ENCODE measurements at regions not wholly inside any gene's neighbourhood (a gene's known extent, or its start where the extent isn't known, plus 50 kb on each side); places are given as distances from the start of the nearest gene placed in this dataset.

DNA sequence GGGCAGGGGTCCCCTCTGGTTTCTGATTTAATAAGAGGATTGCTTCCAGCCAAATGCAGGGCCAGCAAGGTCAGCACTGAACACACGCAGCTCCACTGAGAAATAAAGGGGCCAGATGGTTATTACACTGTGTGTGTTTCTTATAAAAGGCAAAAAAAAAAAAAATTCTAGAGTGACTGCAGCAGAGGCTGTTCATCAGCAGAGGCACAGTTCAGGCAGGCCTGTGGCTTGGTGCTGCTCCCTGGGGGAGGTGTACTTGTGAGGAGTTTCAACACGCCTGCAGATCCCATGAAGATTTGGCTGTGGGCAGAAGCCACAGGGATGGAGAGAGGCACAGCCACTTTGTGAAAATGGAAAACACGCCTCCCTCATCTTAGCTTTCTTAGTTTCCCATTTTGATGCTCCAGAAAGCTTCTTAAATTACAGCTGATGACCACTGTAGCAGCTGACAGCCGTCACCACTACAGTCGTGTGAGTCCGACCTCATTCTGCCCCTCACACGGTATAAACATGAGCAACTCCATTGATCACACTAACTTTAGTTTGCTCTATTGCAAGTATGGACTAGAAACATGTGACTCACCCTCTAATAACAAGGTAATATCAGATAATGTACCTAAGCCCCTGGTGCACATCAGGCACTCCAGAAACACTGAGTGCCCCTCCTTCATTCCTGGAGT is 726.5 kb upstream of the RAB6C start:
- DNase-seq (ENCODE audit: low read depth) = no peak

DNA sequence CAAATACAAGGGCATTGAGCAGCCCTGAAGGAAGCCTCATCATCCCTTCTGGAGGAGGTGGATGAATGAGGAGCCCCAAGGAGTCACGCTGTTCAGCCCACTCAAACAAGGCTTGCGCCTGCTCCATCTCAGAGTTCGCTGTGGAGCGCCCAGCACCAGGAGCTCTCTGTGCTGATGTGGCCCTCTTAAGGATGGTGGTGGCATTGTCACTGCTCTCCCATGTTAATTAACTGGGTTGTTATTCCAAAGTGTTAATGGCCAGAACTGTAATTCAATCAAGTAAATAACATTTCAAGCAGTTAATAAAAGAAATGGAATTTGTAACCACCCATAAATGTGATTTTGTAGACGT is 726.0 kb upstream of the RAB6C start:
- DNase-seq (ENCODE audit: low read depth) = no peak

DNA sequence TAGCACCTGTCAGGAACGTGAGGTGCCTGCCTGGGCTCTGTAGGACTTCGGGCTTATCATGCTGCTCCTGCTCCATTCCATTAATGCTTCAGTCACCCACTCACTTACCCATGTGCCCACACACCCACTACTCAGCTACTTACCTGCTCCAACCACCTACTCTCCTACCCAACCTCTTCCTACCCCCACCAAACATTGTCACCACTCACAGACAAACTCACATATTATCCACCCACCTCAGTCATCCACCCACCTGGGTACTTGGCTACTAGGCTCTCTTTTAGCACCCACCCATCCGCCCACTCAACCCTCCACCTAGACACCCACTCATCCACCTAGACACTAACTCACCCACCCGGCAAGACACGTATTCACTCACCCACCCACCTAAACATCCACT is 724.7 kb upstream of the RAB6C start:
- no peak for DNase-seq (ENCODE audit: low read depth)

DNA sequence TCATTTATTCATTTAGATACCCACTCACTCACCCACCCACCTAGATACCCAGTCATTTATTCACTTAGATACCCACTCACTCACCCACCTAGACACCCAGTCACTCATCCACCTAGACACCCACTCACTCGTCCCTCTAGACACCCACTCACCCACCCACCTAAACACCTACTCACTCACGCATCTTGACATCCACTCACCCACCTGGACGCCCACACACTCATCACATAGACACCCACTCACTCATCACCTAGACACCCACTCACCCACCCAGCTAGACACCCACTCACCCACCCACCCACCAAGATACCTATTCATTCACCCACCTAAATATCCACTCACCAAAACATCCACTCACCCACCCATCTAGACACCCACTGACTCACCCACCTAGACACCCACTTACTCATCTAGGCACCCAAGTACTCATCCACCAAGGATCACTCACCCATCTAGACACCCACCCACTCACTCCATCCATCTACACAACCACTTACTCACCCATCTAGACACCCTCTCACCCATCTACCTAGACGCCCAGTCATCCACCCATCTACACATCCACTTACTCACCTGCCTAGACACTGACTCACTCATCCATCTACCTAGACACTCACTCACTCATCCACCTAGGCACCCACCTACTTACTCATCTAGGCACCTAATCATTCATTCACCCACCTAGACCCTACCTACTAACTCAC is 723.7 kb upstream of the RAB6C start:
- DNase-seq (ENCODE audit: low read depth) = no peak

DNA sequence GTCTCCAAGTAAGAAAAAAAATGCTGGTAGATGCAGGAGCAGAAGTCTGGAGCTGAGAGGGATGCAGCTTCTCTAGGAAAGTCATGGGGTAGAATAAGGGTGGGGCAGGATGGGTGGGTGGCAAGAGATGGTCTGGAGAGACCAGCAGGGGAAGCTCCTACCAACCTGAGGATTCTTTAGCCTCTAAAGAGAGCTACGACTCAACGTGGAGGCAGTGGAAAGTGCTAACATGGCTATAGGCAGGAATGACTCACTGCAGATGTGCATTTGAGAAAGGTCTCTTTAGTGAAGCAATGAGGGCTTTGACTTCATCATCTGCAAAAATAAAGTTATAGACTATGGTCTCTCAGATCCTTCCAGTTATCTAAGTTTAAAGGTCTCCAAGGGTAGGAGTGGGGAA is 722.8 kb upstream of the RAB6C start:
- no peak for DNase-seq (ENCODE audit: low read depth)

DNA sequence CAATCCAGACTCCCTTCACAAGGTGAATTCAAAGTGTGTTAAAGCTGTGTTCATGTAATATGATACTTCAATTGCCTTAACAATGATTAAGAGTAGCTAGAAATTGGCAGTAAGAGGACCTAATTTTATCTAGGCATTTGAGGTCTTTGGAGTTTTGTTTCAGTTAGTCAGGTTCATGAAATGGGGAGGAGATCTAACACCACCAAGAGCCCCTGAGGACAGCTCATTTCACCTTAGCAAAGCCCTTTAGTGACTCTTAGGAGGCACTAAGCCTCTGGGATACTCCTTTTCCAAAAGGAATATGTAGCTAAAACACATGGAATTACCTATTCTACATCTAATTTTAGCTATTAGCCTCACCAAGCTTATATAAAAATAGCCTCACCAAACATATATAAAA is 716.5 kb upstream of the RAB6C start:
- no peak for DNase-seq (ENCODE audit: low read depth)

DNA sequence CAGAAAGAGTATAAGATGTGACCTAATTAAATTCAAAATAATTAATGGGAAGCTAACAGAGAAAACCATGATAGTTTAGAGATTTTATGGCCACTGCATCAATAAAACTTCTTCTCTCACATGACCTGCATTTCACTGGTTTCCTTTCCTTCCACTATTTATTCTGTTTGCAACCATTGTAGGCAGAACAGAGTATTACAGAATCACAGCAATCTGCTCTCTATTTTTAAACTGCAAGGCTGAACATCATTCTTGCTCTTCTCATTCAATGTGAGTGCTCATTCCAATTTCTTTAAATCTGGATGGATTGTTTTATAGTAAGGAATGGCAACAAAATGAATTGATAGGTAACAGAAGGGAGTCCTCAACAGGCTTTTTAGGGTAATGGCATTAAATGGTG is 715.5 kb upstream of the RAB6C start:
- DNase-seq (ENCODE audit: low read depth) = no peak

DNA sequence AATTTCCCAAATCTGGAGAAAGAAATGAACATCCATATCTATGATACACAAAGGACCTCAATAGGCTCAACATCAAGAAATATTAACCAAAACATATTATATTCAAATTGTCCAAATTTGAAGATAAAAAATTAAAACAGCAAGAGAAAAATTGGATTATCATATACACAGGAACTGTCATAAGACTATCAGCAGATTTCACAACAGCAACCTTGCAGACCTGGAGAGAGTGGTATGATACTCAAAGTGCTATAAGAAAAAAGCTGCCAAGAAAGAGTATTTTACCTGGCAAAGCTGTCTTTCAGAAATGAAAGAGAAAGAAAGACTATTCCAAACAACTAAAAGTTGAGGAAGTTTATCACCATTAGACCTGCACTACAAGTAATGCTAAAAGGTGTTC is 711.9 kb upstream of the RAB6C start:
- no peak for DNase-seq (ENCODE audit: low read depth)

DNA sequence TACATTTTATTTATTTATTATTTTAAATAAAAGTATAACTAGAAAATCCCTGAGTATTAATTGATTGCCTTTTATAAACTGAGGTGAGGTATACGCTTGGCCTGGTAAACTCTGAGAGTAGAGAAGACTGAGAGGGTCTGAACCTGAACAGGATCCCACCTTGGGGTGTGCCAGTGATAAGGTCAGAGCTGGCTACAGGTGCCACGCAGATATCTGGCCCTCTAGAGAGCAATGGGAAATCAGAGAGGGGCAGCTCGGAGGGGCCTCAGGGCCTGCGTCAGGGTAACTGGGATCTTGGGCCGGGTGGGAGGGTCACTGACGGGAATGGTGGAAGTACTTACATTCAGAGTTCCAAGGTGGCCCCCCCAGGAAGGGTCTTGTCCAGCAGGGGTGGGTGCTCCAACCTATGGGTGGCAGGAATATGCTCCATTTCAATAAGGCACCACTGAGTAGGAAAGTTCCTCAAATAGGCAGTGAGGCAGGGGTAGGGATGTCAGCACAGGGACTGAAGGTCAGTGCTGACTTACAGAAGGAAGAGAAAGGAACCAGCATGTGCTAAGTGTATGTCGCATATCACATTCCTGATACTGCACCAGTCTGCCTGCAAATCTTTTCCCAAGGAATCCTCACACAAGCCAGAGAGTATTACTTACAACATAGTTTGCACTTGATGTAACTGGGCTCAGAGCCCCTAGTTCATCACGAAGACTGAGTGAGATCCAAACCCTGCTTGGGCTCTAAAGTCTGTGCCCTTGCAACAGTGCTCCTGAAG is 706.0 kb upstream of the RAB6C start:
- DNase-seq (ENCODE audit: low read depth) = no peak

DNA sequence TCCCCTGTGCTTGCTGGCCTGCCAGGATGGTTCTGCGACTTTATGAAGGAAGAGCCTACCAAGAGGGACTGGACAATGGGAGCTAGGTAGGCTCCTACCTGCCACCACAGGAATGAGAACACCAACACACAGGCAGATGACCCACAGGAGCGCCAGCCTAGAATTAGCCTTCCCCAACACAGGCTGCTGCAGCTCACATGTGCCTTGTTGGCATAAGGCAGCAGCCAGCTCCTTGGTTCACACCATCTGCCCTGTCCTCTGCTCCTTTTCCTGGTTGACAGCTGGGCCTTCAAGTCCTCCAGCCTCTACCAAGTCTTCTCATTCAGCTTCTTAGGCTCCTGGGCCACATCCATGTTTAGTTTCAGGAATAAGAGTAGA is 705.4 kb upstream of the RAB6C start:
- DNase-seq (ENCODE audit: low read depth) = no peak

DNA sequence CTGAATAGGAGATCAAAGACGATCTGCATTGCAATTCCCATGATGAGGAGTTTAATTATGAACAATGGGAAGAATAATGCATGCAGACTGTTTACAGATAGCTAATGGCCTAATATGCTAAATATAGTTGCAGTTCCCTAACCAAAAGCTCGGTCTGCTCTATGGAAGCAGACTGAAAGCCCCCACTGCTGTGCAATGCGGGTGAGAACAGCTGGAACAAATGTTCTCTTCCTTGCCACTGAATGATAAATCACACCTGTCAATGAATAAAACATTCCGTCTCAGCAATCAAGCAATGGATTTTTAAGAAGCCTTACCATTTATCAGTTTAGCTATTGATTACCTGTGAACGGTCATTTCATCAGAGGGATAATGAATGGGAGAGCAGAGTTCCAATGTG is 704.5 kb upstream of the RAB6C start:
- no peak for DNase-seq (ENCODE audit: low read depth)

DNA sequence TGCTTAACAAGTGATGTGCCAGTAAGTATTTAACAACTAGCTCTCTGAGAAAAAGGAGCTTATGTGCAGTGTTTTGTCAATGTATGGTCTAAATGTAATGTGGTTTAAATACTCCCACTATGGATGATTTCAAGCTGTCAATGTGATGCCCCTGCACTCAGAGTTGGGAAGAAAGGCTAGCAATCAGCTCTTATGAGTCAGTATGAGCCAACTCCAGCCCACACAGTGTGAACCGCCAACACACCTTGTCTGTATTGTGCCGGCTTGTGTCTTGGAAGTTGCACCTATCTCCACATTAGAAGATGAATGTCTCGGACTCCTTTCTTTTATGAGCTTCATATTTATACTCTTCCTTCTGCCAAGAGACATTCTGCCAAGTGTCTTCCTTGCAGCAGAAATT is 703.8 kb upstream of the RAB6C start:
- no peak for DNase-seq (ENCODE audit: low read depth)

DNA sequence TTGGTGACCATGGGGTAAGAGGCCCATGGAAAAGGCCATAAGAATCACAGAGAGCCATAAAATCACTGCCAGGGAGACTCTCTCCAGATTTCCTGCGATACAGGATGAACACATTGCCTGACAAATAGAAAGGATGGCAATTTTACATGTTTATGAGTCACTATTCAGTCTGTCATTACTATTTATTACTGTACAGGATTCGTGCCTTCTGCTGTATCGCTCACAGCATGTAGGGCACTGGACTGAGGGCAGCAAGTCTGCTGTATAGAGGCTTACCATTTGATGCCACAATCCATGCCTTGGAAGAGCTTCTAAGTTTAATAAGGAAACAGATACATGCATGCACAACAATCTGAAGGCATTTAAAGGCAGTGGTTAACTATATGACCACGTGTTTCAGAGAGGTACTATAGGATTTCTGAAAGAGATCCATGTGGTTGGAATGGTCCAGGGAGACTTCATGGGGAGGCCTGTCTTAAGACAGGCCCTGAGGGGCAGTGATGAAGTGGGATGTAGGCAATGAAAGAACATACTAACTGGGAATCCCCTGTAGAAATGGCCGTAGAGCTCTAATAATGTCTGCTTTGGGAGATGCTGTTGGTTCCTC is 702.4 kb upstream of the RAB6C start:
- DNase-seq (ENCODE audit: low read depth) = no peak

DNA sequence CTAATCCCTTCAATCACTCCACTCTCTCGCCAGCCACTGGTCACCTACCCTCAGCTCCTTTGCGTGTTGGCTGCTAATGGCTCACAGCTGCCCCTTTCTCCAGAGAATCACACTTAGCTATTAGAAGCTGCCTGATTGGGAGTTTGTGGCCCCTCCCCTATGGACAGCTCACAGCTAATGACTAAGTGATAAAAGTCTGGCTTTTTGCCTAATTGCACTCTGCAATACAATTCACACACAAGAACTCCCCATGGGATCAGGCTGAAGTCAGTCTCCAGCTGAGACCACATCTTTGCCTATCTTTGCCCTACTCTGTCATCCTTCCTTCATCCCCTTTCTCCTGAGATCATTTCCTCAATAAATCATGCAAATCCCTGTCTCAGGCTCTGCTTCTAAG is 701.9 kb upstream of the RAB6C start:
- DNase-seq (ENCODE audit: low read depth) = no peak

DNA sequence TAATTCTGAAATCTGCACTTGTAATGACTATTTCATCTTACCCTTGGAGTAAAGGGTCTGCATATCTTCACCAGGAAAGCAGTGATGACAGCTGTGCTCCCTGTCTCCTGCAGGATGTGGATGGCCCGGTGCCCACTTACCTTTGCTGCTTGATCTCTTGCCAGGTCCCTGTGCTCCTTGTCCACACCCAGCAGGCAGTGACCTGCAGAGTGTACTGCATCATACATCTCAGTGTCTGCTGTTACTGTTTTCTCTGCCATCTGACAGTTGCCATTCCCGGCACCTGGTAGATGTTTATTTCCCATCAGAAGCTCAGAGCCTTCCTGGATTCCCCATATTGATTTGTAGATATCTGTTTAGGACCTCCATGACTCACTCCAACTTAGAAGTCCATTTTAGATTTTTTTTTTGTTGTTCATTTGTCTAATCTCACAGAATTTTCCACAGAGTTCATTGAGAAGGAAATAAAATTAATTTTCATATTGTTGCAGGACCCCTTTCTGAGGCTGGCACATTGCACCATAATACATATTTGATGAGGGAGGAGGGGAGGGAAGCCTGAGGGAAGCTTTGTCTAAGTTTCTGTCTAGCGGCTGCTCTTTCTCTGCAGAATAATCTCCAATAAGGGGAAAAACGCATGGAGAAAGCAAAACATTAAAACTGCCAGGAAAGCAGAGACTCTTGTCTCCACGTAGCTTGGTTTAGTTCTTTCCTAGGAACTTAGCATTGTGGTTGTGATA is 697.5 kb upstream of the RAB6C start:
- DNase-seq (ENCODE audit: low read depth) = no peak

DNA sequence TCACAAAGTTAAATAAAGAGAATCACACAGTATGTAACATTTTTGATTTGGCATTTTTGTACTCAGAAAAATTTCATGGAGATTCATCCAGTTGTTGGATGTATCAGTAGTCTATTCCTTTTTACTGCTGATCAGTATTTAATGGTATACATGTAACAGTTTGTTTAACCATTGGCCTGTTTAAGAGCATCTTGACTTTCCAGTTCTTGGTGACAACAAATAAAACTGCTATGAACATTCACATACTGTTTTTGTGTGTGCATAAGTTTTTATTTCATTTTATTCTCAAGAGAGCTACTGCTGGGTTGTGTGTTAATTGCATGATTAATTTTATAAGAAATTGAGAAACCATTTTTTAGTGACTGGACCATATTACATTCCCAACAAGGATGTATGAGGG is 694.5 kb upstream of the RAB6C start:
- DNase-seq (ENCODE audit: low read depth) = no peak

DNA sequence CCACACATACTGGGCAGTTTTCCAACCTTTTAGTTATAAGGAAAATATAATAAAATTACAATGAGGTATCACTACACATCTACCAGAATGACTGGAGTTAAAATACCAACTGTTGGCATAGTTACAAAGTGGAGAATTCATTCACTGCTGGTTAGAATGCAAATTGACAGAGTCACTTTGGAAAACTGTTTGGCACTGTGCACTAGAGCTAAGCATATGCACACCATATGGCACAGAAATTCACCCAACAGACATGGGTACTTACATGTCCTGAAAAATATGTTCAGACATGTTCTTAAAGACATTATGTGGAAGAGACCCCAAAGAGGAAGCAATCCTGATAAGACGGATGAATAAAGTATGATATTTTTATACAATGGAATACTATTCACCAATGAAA is 686.1 kb upstream of the RAB6C start:
- DNase-seq (ENCODE audit: low read depth) = no peak

DNA sequence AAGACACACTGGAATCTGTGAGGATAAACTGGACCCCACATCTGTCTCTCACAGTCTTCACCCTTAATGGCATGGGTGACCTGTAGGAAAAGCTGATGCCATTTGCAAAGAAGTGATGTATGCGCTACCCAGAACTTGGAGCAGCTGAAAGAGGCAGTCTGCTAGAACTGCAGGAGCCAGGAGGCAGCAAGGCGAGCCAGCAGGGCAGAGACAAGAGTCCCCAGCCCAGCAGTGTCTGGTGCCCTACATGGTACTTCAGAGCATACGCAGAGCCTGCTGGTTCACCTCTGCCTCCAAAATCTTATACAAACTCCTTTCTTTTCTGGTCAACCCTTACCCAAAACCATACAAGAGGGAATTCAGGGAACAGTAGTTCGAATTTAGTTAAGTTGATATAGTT is 683.1 kb upstream of the RAB6C start:
- DNase-seq (ENCODE audit: low read depth) = no peak

DNA sequence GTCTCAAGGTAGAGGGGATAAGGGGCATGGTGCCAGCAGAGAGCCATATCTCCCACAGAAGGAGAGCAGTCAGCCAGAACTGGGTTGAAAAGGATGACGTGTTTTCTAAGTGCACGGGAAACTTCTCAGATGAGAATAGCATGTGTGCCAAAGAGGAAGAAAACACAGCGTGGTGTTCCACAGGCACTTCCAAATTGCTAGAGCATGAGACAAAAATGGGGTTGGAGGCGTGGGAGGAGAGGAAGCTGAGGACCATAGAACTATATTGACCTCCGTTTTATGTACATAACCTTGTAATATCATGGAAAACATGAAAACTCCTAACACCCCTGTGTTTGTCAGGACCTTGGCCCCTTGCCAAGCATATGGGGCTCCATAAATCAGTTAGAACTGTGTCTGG is 682.7 kb upstream of the RAB6C start:
- no peak for DNase-seq (ENCODE audit: low read depth)

DNA sequence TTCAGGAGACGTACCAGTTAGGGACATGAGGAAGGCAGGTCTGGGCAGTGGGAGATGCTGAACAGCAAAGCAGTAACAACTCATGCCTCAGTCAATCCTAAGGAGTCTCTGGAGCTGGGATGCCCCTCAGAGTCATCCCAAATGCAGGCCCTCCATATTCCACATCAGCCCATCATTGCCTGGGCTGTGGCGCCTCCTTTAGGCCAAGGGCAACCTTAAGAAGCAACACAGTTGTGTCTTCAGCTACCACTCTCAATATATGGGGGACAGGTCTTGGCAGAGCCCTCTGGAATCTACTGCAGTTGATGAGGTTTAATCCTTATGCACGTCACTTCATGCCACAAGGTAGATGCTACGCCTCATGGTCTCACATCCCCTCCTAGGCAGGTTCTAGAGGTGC is 682.0 kb upstream of the RAB6C start:
- no peak for DNase-seq (ENCODE audit: low read depth)

DNA sequence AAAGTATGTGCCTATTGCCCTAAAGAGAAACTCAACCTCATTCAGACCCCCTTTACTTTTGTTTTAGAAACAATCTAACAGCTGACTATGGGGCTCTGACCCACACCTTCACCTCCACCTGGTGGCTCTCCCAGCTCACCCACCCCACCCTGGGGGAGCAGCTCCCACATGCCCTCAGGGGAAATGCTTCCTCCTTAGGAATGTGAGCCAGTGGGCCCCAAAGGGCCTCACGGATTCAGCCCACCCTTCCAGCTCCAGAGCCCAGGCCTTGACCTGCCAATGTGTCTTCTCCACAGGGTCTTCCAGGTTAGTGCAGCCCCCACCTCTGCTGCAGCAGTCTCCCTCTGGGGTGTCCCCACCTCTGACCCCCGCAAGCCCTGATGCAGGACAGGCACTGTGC is 680.1 kb upstream of the RAB6C start:
- DNase-seq (ENCODE audit: low read depth) = no peak

DNA sequence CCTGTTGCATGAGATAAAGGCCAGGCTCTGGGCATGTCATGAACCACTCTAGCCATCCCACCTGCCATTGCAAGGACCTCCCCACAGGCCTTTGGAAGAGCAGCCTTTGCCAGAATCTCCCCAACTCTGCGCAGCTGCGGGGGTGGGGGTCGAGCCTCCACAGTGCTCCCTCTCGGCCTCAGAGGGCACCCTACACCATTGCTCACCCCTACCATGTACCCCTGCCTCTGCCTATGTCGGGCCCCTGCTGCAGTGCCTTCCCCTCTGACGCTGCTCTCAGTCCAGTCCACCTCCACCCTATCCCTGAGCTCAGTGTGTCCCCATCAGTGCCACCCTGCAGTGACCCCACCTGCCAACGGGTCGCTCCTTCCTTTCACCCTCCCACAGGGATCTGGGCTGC is 679.7 kb upstream of the RAB6C start:
- no peak for DNase-seq (ENCODE audit: low read depth)

DNA sequence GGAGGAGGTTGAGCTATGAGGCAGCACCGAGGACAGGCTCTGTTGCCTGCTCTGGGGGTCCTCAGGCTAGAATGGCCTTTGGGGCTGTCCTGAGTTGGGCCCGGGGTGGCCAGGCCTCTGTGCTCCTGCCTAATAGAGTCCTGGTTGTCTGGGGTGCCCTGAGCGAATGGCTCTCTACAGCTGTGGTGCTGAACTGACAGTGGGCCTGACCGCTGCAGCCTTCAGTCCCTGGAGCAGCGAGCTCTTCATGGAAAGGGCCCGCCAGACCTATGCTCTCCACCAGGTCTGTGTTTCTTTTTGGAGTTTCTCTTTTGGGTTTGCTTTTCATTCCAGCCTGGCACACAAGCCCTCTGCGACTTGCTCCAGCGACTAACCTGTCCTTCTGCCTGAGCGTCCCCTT is 679.0 kb upstream of the RAB6C start:
- DNase-seq (ENCODE audit: low read depth) = no peak
